HepG2 (cell line): ENCODE measurements at regions not wholly inside any gene's neighbourhood (a gene's known extent, or its start where the extent isn't known, plus 50 kb on each side); places are given as distances from the start of the nearest gene placed in this dataset.
A peak's percentile ranks its signal among the peaks of the same experiment; 100 is the strongest.
"Not testable (repeated sequence)": the region's sequence is repeated elsewhere in the genome, so short reads cannot be mapped to it uniquely, and the experiment has no call there.

Experiments
- ATAC-seq: fragments of 200-7000 bp; cut with Tn5 transposase; 3 replicates; pipeline ENCODE4 v1.9.1; 2020; ENCODE audit warnings: mild to moderate bottlenecking, moderate library complexity
- BruUV-seq: library from RNA; stranded (reverse); fragments of 400-500 nt; replicated peaks from 2 replicates; lab custom pipeline; 2021; lab: Mats Ljungman, UMichigan
- CTCF ChIA-PET: fragments of 300-600 bp; formaldehyde crosslinking; extraction: SDS; loops from one replicate; lab custom pipeline; 2021; ENCODE audit warnings: low total read pairs, inconsistent platforms, low intra/inter-chr PET ratio; lab: Yijun Ruan, JAX
- POLR2A ChIA-PET: fragments of 350-600 bp; sonication (Branson Sonifier 250); formaldehyde crosslinking; loops from one replicate; lab custom pipeline; 2020; ENCODE audit warnings: antibody characterized with exemption, inconsistent platforms; lab: Yijun Ruan, JAX
- DNase-seq: peaks from one replicate; pipeline ENCODE4 v3.0.0-alpha.2; 2015; ENCODE audit warnings: low spot score
- FAIRE-seq: peaks from 3 replicates; lab custom pipeline; 2011; peaks lifted over from hg19 to GRCh38; lab: Jason Lieb, UNC
- H2AFZ ChIP-seq: one replicate; pipeline ENCODE4 v1.6.1; 2011; ENCODE audit warnings: low read length, inconsistent platforms
- H3K27ac ChIP-seq: fragments of 300-600 bp; 3 replicates; pipeline ENCODE4 v1.8.0; 2011; ENCODE audit warnings: mixed run types, mild to moderate bottlenecking, mixed read lengths, low read length, inconsistent platforms; ENCODE audit not compliant: insufficient read depth; ENCODE audit errors: extremely low read length
- H3K27me3 ChIP-seq, 2 experiments: fragments of 200-600 bp in 1 of 2; 2 replicates in 1 of 2; 3 replicates in 1 of 2; pipeline versions ENCODE4 v1.6.0 to v1.8.0; 2011; ENCODE audit warnings: low read length in 2 of 2, mild to moderate bottlenecking in 2 of 2, moderate library complexity in 2 of 2, inconsistent platforms in 1 of 2; ENCODE audit not compliant: insufficient read depth in 2 of 2, control insufficient read depth in 1 of 2
- H3K36me3 ChIP-seq, 2 experiments: fragments of 200-600 bp in 1 of 2; replicated peaks in 1 of 2; 2 replicates in 1 of 2; 3 replicates in 1 of 2; pipeline versions ENCODE4 v1.5.1 to v1.8.0; 2011; ENCODE audit warnings: low read length in 2 of 2, inconsistent platforms in 1 of 2; ENCODE audit not compliant: insufficient read depth in 2 of 2, control insufficient read depth in 1 of 2
- H3K4me1 ChIP-seq: 2 replicates; pipeline ENCODE4 v1.5.1; 2012; ENCODE audit warnings: low read length, inconsistent platforms; ENCODE audit not compliant: insufficient read depth
- H3K4me2 ChIP-seq: 2 replicates; pipeline ENCODE4 v1.6.0; 2011; ENCODE audit warnings: low read depth, low read length, inconsistent platforms
- H3K4me3 ChIP-seq, 3 experiments: fragments of 200-600 bp in 1 of 3; sonication (generic), shearing (Covaris generic) in 1 of 3; replicated peaks in 1 of 3; 2 replicates each; pipeline ENCODE4 v1.5.1; 2011 to 2016; ENCODE audit warnings: low read length in 3 of 3, inconsistent platforms in 2 of 3, low read depth in 2 of 3, mild to moderate bottlenecking in 2 of 3, control low read depth in 1 of 3, mixed read lengths in 1 of 3; ENCODE audit not compliant: insufficient read depth in 1 of 3
- H3K79me2 ChIP-seq: one replicate; pipeline ENCODE4 v1.6.1; 2011; ENCODE audit warnings: low read length, inconsistent platforms; ENCODE audit not compliant: insufficient read depth
- H3K9ac ChIP-seq: 2 replicates; pipeline ENCODE4 v1.6.0; 2011; ENCODE audit warnings: mild to moderate bottlenecking, low read depth, low read length, inconsistent platforms; ENCODE audit not compliant: insufficient read depth
- H3K9me3 ChIP-seq: 2 replicates; pipeline ENCODE4 v1.5.1; 2012; ENCODE audit warnings: mild to moderate bottlenecking, low read length
- H4K20me1 ChIP-seq: 2 replicates; pipeline ENCODE4 v1.6.0; 2011; ENCODE audit warnings: inconsistent platforms, mild to moderate bottlenecking, low read length, moderate library complexity; ENCODE audit not compliant: insufficient read depth
- WGBS: methylation state at CpG from one replicate; pipeline ENCODE4 v1.1.6; 2017; ENCODE audit warnings: low lambda C conversion rate; 5-methylcytosine and 5-hydroxymethylcytosine counted together
- in situ Hi-C: cut with HindIII; loops from 2 replicates; pipeline ENCODE4 v1.10.0; 2017; ENCODE audit warnings: low pct_unique_long_range_greater_than_20kb; ENCODE audit not compliant: extremely low pct_ligation_motif_present
- intact Hi-C: fragments of 100-400 bp; cut with micrococcal nuclease; formaldehyde crosslinking; loops from one replicate; pipeline ENCODE4 v1.10.0; 2022; ENCODE audit not compliant: unreplicated experiment

DNA sequence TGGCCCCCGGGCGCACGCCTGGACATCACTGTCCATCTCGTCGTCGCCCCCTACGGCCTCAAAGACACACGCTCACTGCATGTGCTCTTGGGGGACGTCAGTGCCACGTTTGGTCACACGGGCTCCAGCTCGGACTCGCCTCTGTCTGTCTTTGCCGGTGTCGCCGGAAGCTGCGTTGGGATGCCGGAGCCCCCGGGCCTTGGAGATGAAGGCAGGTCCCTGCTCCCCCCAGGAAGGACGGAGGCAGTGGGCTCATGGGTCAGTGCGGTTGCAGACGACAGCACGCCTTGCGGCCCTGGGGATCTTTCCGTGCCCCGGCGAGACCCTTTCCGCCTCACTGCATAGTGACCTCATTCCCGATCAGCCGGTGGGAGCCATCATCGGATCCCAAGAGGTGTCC is 1399.9 kb upstream of the PCDH10 start:
- H3K4me2 ChIP-seq, CTCF ChIA-PET, H3K4me3 ChIP-seq, DNase-seq, in situ Hi-C loops, intact Hi-C loops, H3K27me3 ChIP-seq, H2AFZ ChIP-seq, H3K9ac ChIP-seq, H3K4me1 ChIP-seq, H3K27ac ChIP-seq, H3K79me2 ChIP-seq, H4K20me1 ChIP-seq, BruUV-seq, H3K9me3 ChIP-seq, FAIRE-seq, H3K36me3 ChIP-seq, ATAC-seq, POLR2A ChIA-PET: not testable (repeated sequence)
- 75% methylated on average over 12 of the region's 31 CpGs for WGBS

DNA sequence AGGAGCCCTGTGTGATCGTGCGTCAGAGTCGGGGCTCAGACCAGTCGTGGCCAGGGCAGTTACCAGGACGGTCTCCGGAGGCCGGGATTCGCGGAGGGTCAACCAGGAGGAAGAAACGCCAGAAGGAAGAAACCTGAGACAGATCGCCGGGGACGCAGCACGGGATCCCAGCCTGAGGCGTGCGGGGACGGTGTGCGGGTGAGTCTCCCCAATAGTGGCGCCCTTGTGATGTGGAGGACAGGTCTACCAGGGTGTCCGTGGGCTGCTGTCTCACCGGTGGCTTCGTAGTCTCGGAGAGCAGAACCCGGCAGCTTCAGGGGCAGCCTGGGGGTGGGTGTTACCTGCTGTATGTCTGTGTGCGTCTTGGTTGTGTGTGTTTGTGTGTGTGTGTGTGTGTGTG is 1399.1 kb upstream of the PCDH10 start:
- H3K4me3 ChIP-seq, H3K9me3 ChIP-seq, H2AFZ ChIP-seq, BruUV-seq, CTCF ChIA-PET, POLR2A ChIA-PET, H3K4me1 ChIP-seq, H3K79me2 ChIP-seq, intact Hi-C loops, H3K27ac ChIP-seq, H3K4me2 ChIP-seq, H4K20me1 ChIP-seq, in situ Hi-C loops, H3K27me3 ChIP-seq, DNase-seq, ATAC-seq, H3K9ac ChIP-seq, H3K36me3 ChIP-seq: not testable (repeated sequence)
- FAIRE-seq = peak; percentile 56
- 75% methylated on average over 16 of the region's 25 CpGs for WGBS

- H3K27ac ChIP-seq, H3K9ac ChIP-seq, DNase-seq, H3K79me2 ChIP-seq, intact Hi-C loops, H3K4me3 ChIP-seq, H3K4me2 ChIP-seq, FAIRE-seq, H3K36me3 ChIP-seq, H3K9me3 ChIP-seq, H3K4me1 ChIP-seq, ATAC-seq, POLR2A ChIA-PET, H3K27me3 ChIP-seq, in situ Hi-C loops, H4K20me1 ChIP-seq, BruUV-seq, H2AFZ ChIP-seq, CTCF ChIA-PET: not testable (repeated sequence)
- 83% methylated on average over 27 of the region's 31 CpGs for WGBS
Observed at GRCh38 chr4:131750469-131750868, 1398.6 kb upstream of the PCDH10 start.

GRCh38 chr4:131762234-131762633 is 1386.9 kb upstream of the PCDH10 start:
- H3K4me2 ChIP-seq, H4K20me1 ChIP-seq, CTCF ChIA-PET, in situ Hi-C loops, H3K4me1 ChIP-seq, FAIRE-seq, H3K27ac ChIP-seq, H3K9ac ChIP-seq, BruUV-seq, H3K4me3 ChIP-seq, ATAC-seq, H3K9me3 ChIP-seq, H2AFZ ChIP-seq, DNase-seq, H3K36me3 ChIP-seq, H3K79me2 ChIP-seq, POLR2A ChIA-PET, H3K27me3 ChIP-seq, intact Hi-C loops: not testable (repeated sequence)
- no CpG with 5 or more reads among the region's 35 CpGs for WGBS
